ENCODE measurements at regions not wholly inside any gene's neighbourhood (a gene's known extent, or its start where the extent isn't known, plus 50 kb on each side); places are given as distances from the start of the nearest gene placed in this dataset.

DNA sequence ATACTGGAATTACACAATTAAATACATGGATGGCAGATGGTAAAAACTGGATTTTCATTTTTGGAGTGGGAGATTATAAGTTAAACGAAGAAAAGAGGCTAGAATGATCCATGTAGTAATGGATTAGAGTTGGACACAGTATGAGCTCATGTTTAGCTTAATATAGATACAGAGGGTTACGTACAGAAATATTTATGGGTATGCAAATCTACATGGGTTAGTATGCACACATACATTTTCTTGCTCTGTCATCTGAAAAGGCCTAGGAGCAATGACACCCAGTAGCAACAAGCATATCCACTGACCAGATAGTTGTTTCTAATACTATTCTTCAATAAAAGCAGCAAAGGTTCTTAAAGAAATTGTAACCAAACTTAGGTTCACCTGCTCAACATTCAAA, 366.4 kb downstream of the SEMA3D start:
- no peak for TF ChIP-seq POLR2A (IDR thresholded peaks at IDR 0.05; ENCODE audit: low read length)
- TF ChIP-seq GATA1 (IDR thresholded peaks at IDR 0.05; ENCODE audit: low read depth, low read length) = no peak
